ENCODE measurements at regions not wholly inside any gene's neighbourhood (a gene's known extent, or its start where the extent isn't known, plus 50 kb on each side); places are given as distances from the start of the nearest gene placed in this dataset.

GRCh38 chr9:129282731-129283211 lies 104.7 kb upstream of the IER5L start:
- H3K27me3 ChIP-seq (ENCODE audit: control insufficient read depth, insufficient read depth, low read length), result peaks cover 2% of the 10 kb centered on the region
- no peaks in the 10 kb centered on the region for H3K36me3 ChIP-seq (ENCODE audit: control insufficient read depth, insufficient read depth, low read length)
- no peaks in the 10 kb centered on the region for H3K4me1 ChIP-seq (ENCODE audit: control insufficient read depth, insufficient read depth, low read length)
- H3K9ac ChIP-seq (ENCODE audit: low read length), result no peak overlapping the region
- no peak overlapping the region for H3K27ac ChIP-seq (ENCODE audit: low read depth, low read length)
- H3K4me3 ChIP-seq (ENCODE audit: low read length), result peak overlapping the region; percentile 14

GRCh38 chr9:129282272-129282671 lies 104.2 kb upstream of the IER5L start:
- Histone ChIP-seq H3K4me3 (ENCODE audit: low read length) (peak overlapping the region; percentile 14), H3K9ac (ENCODE audit: low read length) (no peak overlapping the region), H3K36me3 (ENCODE audit: control insufficient read depth, insufficient read depth, low read length) (no peaks in the 10 kb centered on the region), H3K27ac (ENCODE audit: low read depth, low read length) (no peak overlapping the region), H3K4me1 (ENCODE audit: control insufficient read depth, insufficient read depth, low read length) (no peaks in the 10 kb centered on the region), H3K27me3 (ENCODE audit: control insufficient read depth, insufficient read depth, low read length) (peaks cover 2% of the 10 kb centered on the region)

- no peak overlapping the region for H3K4me3 ChIP-seq (ENCODE audit: low read length)
- no peak overlapping the region for H3K9ac ChIP-seq (ENCODE audit: low read length)
- H3K36me3 ChIP-seq (ENCODE audit: control insufficient read depth, insufficient read depth, low read length), result no peaks in the 10 kb centered on the region
- H3K27ac ChIP-seq (ENCODE audit: low read depth, low read length), result no peak overlapping the region
- peaks cover 2% of the 10 kb centered on the region for H3K27me3 ChIP-seq (ENCODE audit: control insufficient read depth, insufficient read depth, low read length)
- H3K4me1 ChIP-seq (ENCODE audit: control insufficient read depth, insufficient read depth, low read length), result no peaks in the 10 kb centered on the region
Observed at GRCh38 chr9:129281506-129282145, 103.6 kb upstream of the IER5L start.

- Histone ChIP-seq H3K4me3 (ENCODE audit: low read length) (no peak overlapping the region), H3K9ac (ENCODE audit: low read length) (no peak overlapping the region), H3K27ac (ENCODE audit: low read depth, low read length) (no peak overlapping the region), H3K27me3 (ENCODE audit: control insufficient read depth, insufficient read depth, low read length) (peaks cover 2% of the 10 kb centered on the region), H3K36me3 (ENCODE audit: control insufficient read depth, insufficient read depth, low read length) (no peaks in the 10 kb centered on the region), H3K4me1 (ENCODE audit: control insufficient read depth, insufficient read depth, low read length) (no peaks in the 10 kb centered on the region)
Observed at GRCh38 chr9:129280623-129281271, 102.7 kb upstream of the IER5L start.

- Histone ChIP-seq H3K27ac (ENCODE audit: low read depth, low read length) (no peak overlapping the region), H3K36me3 (ENCODE audit: control insufficient read depth, insufficient read depth, low read length) (no peaks in the 10 kb centered on the region), H3K9ac (ENCODE audit: low read length) (no peak overlapping the region), H3K4me3 (ENCODE audit: low read length) (no peak overlapping the region), H3K27me3 (ENCODE audit: control insufficient read depth, insufficient read depth, low read length) (peaks cover 2% of the 10 kb centered on the region), H3K4me1 (ENCODE audit: control insufficient read depth, insufficient read depth, low read length) (no peaks in the 10 kb centered on the region)
Observed at GRCh38 chr9:129280236-129280622, 102.2 kb upstream of the IER5L start.

- no peak overlapping the region for H3K27ac ChIP-seq (ENCODE audit: low read depth, low read length)
- H3K4me3 ChIP-seq (ENCODE audit: low read length), result no peak overlapping the region
Observed at GRCh38 chr9:129278391-129279237, 100.6 kb upstream of the IER5L start.

GRCh38 chr9:129276486-129277230 lies 98.6 kb upstream of the IER5L start:
- Histone ChIP-seq H3K4me1 (ENCODE audit: control insufficient read depth, insufficient read depth, low read length) (no peaks in the 10 kb centered on the region), H3K27ac (ENCODE audit: low read depth, low read length) (no peak overlapping the region), H3K4me3 (ENCODE audit: low read length) (no peak overlapping the region), H3K27me3 (ENCODE audit: control insufficient read depth, insufficient read depth, low read length) (peaks cover 2% of the 10 kb centered on the region), H3K36me3 (ENCODE audit: control insufficient read depth, insufficient read depth, low read length) (no peaks in the 10 kb centered on the region), H3K9ac (ENCODE audit: low read length) (no peak overlapping the region)

More at GRCh38 chr9:129278391-129279237, 100.6 kb upstream of the IER5L start:
- Histone ChIP-seq H3K4me1 (ENCODE audit: control insufficient read depth, insufficient read depth, low read length) (no peaks in the 10 kb centered on the region), H3K27me3 (ENCODE audit: control insufficient read depth, insufficient read depth, low read length) (peaks cover 2% of the 10 kb centered on the region), H3K9ac (ENCODE audit: low read length) (no peak overlapping the region), H3K36me3 (ENCODE audit: control insufficient read depth, insufficient read depth, low read length) (no peaks in the 10 kb centered on the region)

- no peaks in the 10 kb centered on the region for H3K36me3 ChIP-seq (ENCODE audit: control insufficient read depth, insufficient read depth, low read length)
- no peak overlapping the region for H3K4me3 ChIP-seq (ENCODE audit: low read length)
- H3K27me3 ChIP-seq (ENCODE audit: control insufficient read depth, insufficient read depth, low read length), result peaks cover 2% of the 10 kb centered on the region
- H3K4me1 ChIP-seq (ENCODE audit: control insufficient read depth, insufficient read depth, low read length), result no peaks in the 10 kb centered on the region
- no peak overlapping the region for H3K27ac ChIP-seq (ENCODE audit: low read depth, low read length)
- H3K9ac ChIP-seq (ENCODE audit: low read length), result no peak overlapping the region
Observed at GRCh38 chr9:129275626-129276247, 97.7 kb upstream of the IER5L start.

GRCh38 chr9:129273941-129274684 lies 96.1 kb upstream of the IER5L start:
- H3K27ac ChIP-seq (ENCODE audit: low read depth, low read length), result no peak overlapping the region
- no peak overlapping the region for H3K4me3 ChIP-seq (ENCODE audit: low read length)
- peaks cover 2% of the 10 kb centered on the region for H3K27me3 ChIP-seq (ENCODE audit: control insufficient read depth, insufficient read depth, low read length)
- H3K9ac ChIP-seq (ENCODE audit: low read length), result no peak overlapping the region
- H3K4me1 ChIP-seq (ENCODE audit: control insufficient read depth, insufficient read depth, low read length), result no peaks in the 10 kb centered on the region
- H3K36me3 ChIP-seq (ENCODE audit: control insufficient read depth, insufficient read depth, low read length), result no peaks in the 10 kb centered on the region

GRCh38 chr9:129273136-129273895 lies 95.3 kb upstream of the IER5L start:
- Histone ChIP-seq H3K4me1 (ENCODE audit: control insufficient read depth, insufficient read depth, low read length) (no peaks in the 10 kb centered on the region), H3K27me3 (ENCODE audit: control insufficient read depth, insufficient read depth, low read length) (no peaks in the 10 kb centered on the region), H3K9ac (ENCODE audit: low read length) (no peak overlapping the region), H3K27ac (ENCODE audit: low read depth, low read length) (no peak overlapping the region), H3K4me3 (ENCODE audit: low read length) (no peak overlapping the region), H3K36me3 (ENCODE audit: control insufficient read depth, insufficient read depth, low read length) (no peaks in the 10 kb centered on the region)

All from rectal smooth muscle tissue (tissue), 1 donor.